VCaP (cell line): ENCODE measurements at regions not wholly inside any gene's neighbourhood (a gene's known extent, or its start where the extent isn't known, plus 50 kb on each side); places are given as distances from the start of the nearest gene placed in this dataset.

Experiments
- H3K27ac ChIP-seq: fragments of 450-650 bp; 2 replicates; pipeline ENCODE4 v1.5.1; 2017
- CTCF ChIP-seq: fragments of 450-650 bp; conservative IDR thresholded peaks from 2 replicates; pipeline ENCODE4 v1.5.1; 2017; ENCODE audit warnings: mild to moderate bottlenecking, moderate library complexity

- H3K27ac ChIP-seq: no peak overlapping the region
- no peak for TF ChIP-seq CTCF
Measured at GRCh38 chr3:118557513-118557912, 477.1 kb downstream of the IGSF11 start.

GRCh38 chr3:118559286-118559685 lies 475.4 kb downstream of the IGSF11 start:
- no peak overlapping the region for H3K27ac ChIP-seq
- no peak for TF ChIP-seq CTCF

- TF ChIP-seq CTCF: no peak
- H3K27ac ChIP-seq: no peak overlapping the region
Measured at GRCh38 chr3:118564800-118565199, 469.8 kb downstream of the IGSF11 start.

- no peak for TF ChIP-seq CTCF
Measured at GRCh38 chr3:118573912-118574311, 460.7 kb downstream of the IGSF11 start.

GRCh38 chr3:118577055-118577777 lies 457.4 kb downstream of the IGSF11 start:
- no peak for TF ChIP-seq CTCF
- H3K27ac ChIP-seq: no peak overlapping the region

More at GRCh38 chr3:118573912-118574311, 460.7 kb downstream of the IGSF11 start:
- no peak overlapping the region for H3K27ac ChIP-seq

GRCh38 chr3:118578559-118578958 lies 456.1 kb downstream of the IGSF11 start:
- TF ChIP-seq CTCF: no peak
- H3K27ac ChIP-seq: no peak overlapping the region

- no peak for TF ChIP-seq CTCF
- no peak overlapping the region for H3K27ac ChIP-seq
Measured at GRCh38 chr3:118587037-118587741, 447.5 kb downstream of the IGSF11 start.
